ENCODE measurements at regions not wholly inside any gene's neighbourhood (a gene's known extent, or its start where the extent isn't known, plus 50 kb on each side); places are given as distances from the start of the nearest gene placed in this dataset.

- no peak for TF ChIP-seq REST (IDR thresholded peaks at IDR 0.05; ENCODE audit: insufficient read depth in 1 of 2, low read depth in 2 of 2, low read length in 2 of 2)
- no peak for TF ChIP-seq POLR2AphosphoS5 (IDR thresholded peaks at IDR 0.05; ENCODE audit: low read depth, low read length)
Observed at GRCh38 chr10:79005126-79005810, 63.5 kb upstream of the ZMIZ1 start.
